AG04449 (cell line): ENCODE measurements at regions not wholly inside any gene's neighbourhood (a gene's known extent, or its start where the extent isn't known, plus 50 kb on each side); places are given as distances from the start of the nearest gene placed in this dataset.

Source experiments
- CTCF ChIA-PET: fragments of 350-600 bp; formaldehyde crosslinking; extraction: SDS; loops from one replicate; lab custom pipeline; 2021; ENCODE audit warnings: antibody characterized with exemption; lab: Yijun Ruan, JAX
- POLR2A ChIA-PET: fragments of 400-600, 350-600 bp; formaldehyde crosslinking; extraction: SDS; loops from one replicate; lab custom pipeline; 2020; ENCODE audit warnings: antibody characterized with exemption, inconsistent platforms; lab: Yijun Ruan, JAX
- DNase-seq: peaks from one replicate; pipeline ENCODE4 v3.0.0-alpha.2; 2010; ENCODE audit warnings: low read depth, low spot score
- H3K4me3 ChIP-seq: 2 replicates; pipeline ENCODE4 v1.5.1; 2011; ENCODE audit warnings: low read depth, mild to moderate bottlenecking, control low read depth, low read length
- TF ChIP-seq, protein P1 (sequence below): IDR thresholded peaks from one replicate; pipeline ENCODE4 v1.5.1; 2011; ENCODE audit warnings: mild to moderate bottlenecking, moderate library complexity, low read length, control low read depth, inconsistent platforms; ENCODE audit not compliant: insufficient read depth; ENCODE audit errors: missing control alignments

DNA sequence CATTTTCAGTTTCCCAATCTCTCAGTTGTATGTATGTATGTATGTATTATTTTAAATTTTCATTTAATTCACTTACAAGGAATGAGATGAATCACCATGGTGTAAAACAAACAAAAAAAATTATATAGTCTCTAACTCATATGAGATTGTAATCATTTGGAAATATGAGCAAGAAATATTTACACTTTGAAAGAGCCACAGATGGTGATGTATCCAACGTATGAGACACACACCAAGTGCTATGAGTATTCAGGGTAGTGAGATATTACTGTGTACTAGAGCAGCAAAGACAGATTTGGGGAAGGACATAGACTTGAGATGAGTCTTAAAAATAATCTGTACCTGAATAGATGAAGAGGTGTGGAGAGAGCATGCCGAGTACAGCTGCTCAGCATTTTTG is 1154.4 kb downstream of the RAPGEF2 start:
- ChIA-PET POLR2A (no interaction called here), CTCF (no interaction called here)
- no peak overlapping the region for H3K4me3 ChIP-seq
- TF ChIP-seq, protein P1, sequence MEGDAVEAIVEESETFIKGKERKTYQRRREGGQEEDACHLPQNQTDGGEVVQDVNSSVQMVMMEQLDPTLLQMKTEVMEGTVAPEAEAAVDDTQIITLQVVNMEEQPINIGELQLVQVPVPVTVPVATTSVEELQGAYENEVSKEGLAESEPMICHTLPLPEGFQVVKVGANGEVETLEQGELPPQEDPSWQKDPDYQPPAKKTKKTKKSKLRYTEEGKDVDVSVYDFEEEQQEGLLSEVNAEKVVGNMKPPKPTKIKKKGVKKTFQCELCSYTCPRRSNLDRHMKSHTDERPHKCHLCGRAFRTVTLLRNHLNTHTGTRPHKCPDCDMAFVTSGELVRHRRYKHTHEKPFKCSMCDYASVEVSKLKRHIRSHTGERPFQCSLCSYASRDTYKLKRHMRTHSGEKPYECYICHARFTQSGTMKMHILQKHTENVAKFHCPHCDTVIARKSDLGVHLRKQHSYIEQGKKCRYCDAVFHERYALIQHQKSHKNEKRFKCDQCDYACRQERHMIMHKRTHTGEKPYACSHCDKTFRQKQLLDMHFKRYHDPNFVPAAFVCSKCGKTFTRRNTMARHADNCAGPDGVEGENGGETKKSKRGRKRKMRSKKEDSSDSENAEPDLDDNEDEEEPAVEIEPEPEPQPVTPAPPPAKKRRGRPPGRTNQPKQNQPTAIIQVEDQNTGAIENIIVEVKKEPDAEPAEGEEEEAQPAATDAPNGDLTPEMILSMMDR: no peak
- DNase-seq: no peak

DNA sequence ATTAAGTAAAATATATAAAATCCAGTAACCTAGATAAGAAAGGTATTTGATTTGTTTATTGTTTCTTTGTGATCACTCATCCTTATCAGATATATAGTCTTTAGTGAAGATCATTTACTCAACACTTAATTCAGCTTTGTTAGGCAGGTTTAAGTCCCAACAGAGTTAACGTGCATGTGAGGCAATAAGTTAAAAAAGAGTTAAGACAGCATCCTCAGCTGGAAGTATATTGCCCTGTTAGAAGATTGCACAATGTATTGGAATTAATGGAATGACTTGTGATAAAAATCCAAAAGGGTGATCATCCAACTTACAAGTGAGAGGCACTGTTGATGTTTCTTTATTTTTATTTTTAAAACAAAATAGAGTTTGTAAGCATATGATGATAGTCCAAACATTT is 1162.1 kb downstream of the RAPGEF2 start:
- CTCF ChIA-PET: no interaction called here
- no peak overlapping the region for H3K4me3 ChIP-seq
- DNase-seq: no peak
- POLR2A ChIA-PET: no interaction called here
- TF ChIP-seq, protein P1: no peak

DNA sequence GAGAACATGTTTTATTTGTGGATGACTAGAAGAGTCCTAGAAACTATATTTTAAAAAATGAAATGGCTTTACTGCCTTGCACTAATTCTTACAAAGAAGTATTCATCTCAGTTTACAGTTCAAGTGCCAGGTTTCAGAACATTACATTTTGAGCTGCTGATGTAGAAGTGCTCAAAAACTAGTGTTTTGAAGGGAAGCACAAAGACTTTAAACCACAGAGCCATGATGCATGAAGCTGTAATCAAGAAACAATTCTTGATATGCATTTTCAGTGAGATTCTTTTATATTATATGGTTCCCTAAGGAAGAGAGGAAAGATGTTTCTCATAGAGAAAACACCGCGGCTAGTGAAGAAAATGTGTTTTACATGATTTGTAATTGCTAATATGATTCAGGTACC is 1163.0 kb downstream of the RAPGEF2 start:
- ChIA-PET POLR2A (no interaction called here), CTCF (no interaction called here)
- no peak overlapping the region for H3K4me3 ChIP-seq
- TF ChIP-seq, protein P1: no peak
- DNase-seq: no peak

DNA sequence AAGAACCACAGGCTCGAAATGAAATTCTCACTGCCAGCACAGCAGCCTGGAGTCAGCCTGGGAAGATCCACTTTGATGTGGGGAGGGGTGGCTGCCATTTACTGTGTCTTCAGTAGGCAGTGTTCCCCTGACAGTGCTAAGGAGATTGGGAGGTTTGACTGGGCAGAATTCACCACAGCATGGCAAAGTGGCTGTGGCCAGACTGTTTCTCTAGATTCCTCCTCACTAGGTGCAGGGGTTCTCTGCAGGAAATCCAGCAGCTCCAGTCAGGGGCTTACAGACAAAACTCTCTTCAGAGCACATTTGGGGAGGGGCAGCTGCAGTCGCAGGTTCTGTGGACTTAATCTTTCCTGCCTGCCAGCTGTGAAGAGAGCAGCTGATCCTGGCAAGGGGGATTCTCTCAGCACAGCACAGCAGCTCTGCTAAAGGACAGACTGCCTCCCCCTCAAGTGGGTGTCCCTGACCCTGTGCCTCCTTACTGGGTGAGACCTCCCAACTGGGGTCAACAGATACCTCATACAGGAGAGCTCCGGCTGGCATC is 1174.0 kb downstream of the RAPGEF2 start:
- ChIA-PET CTCF (no interaction called here), POLR2A (no interaction called here)
- no peak for DNase-seq
- TF ChIP-seq, protein P1: no peak
- no peak overlapping the region for H3K4me3 ChIP-seq

DNA sequence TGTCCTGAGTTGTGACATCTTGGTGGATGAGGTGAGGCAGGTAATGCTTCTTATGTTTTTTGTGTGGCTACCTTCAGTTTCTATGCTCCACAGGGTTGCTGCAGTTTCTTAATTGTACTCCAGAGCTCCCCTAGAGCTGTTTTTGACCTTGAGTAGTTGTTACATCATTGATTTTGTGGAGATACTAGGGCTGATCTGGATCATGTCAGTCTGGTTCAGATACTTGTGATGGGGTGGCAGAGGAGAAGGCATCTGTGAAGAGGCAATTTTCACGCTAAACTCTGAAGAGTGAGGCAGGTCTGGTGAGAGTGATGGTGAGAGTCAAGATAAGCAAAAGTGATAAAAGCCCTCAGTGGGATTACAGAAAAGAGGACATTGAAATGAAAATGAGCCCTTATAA is 1180.2 kb downstream of the RAPGEF2 start:
- no peak for DNase-seq
- H3K4me3 ChIP-seq: no peak overlapping the region
- ChIA-PET CTCF (no interaction called here), POLR2A (no interaction called here)
- TF ChIP-seq, protein P1: no peak

DNA sequence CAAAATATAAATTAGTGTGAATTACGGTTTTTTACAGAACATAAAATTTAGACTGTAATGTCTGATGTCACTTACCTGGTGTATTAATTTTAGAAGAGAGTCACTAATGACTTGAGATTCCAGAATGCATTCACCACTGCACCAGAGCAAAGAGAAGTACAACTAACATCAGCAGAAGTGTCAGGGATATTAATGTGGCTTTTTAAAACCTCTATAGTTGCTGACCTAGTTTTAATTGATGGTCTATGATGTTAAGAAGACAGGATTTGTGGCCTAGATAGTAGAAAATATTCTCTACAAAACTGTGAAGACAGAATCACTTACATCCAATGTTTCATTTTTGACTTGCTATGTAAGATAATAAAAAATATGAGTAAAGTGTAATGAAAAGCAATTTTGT is 1181.6 kb downstream of the RAPGEF2 start:
- CTCF ChIA-PET: no interaction called here
- no peak for DNase-seq
- POLR2A ChIA-PET: no interaction called here
- TF ChIP-seq, protein P1: no peak
- H3K4me3 ChIP-seq: no peak overlapping the region
